Fibroblast of peridontal ligament (primary cell): ENCODE measurements at regions not wholly inside any gene's neighbourhood (a gene's known extent, or its start where the extent isn't known, plus 50 kb on each side); places are given as distances from the start of the nearest gene placed in this dataset.
"Not testable (repeated sequence)": the region's sequence is repeated elsewhere in the genome, so short reads cannot be mapped to it uniquely, and the experiment has no call there.

Experiments used
- DNase-seq: peaks from one replicate; pipeline ENCODE4 v3.0.0-alpha.2; 2010; ENCODE audit errors: extremely low read depth

DNA sequence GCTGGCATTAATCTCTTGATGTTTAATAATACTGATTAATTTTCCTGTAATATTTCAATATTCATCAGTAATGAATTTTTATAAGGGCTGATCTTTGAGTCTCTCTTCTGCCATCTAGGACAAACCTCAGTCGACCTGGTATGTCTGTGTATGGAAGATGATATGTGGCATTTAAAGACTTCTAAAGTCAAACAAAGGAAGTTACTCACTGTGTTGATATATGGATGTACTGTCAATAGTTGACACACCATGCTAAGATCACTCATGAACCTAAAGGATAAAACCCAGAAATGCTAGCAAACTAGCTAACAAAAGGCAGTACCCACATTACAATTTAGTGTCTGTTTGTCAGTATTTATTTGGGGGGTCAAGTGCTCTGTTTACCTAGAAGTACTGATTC is 380.7 kb upstream of the GOT2 start:
- DNase-seq: no peak

- DNase-seq: no peak
Observed at GRCh38 chr16:59113004-59113670, 379.0 kb upstream of the GOT2 start.

- DNase-seq: no peak
Observed at GRCh38 chr16:59111280-59111679, 377.2 kb upstream of the GOT2 start.

- peak; percentile 10 for DNase-seq
Observed at GRCh38 chr16:59108374-59108773, 374.3 kb upstream of the GOT2 start.

GRCh38 chr16:59096682-59097081 is 362.6 kb upstream of the GOT2 start:
- not testable (repeated sequence) for DNase-seq

DNA sequence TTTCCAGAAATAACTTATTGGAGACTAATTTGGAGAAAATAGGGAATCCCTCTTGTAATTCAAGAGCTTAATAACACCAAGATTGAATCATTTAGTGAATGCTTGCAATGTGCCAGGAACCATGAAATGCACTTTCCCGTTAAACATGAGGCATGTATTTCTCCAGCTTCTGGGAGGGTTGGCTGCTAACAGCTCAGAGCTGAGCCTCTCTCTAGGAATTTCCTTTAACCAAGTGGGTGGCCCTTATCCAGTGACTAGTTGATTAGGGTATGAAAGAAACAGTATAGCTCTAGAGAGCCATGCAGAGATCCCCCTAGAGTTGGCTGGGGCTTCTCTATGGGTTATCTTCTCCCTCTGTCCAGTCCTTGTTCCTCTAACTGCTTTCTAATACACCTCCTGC is 356.4 kb upstream of the GOT2 start:
- DNase-seq: peak; percentile 81

DNA sequence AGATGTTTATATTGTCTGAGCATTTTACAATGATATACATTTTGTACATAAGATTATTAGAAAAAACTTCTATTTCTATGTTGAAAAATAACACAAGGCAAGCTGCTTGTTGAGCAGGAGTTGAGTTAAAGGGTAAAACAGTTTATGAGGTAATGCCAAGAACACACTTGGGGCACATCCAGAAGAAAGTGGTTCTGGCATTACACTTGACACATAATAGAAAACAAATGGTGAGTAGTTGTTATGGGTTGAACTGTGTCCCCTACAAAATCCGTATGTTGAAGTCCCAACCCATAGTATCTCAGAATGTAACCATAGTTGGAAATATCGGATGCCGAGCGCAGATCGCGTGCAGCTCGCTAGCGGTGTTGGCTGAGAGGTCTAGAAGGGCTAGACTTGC is 354.3 kb upstream of the GOT2 start:
- peak; percentile 72 for DNase-seq

GRCh38 chr16:59087641-59088040 is 353.5 kb upstream of the GOT2 start:
- no peak for DNase-seq

DNA sequence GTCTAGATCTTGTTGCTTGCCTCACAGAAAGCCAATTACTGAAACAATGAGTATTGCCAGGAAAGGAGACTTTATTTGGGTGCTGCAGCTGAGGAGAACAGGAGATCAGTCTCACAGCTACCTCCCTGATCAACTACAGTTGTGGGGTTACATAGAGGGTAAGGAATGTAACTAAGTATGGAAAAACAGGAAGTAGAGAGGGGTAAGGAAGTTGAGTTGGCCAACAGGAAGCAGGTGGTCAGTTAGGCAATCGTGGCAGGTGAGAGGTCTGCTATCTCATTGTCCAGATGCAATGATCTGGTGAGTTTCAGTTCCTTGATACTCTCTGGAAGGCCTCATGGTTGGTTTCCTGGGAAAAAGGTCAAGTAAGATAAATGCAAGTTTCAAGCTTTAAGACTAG is 333.1 kb upstream of the GOT2 start:
- no peak for DNase-seq

GRCh38 chr16:59060207-59060606 is 326.1 kb upstream of the GOT2 start:
- DNase-seq: peak; percentile 83

- DNase-seq: peak; percentile 17
Observed at GRCh38 chr16:59058250-59058649, 324.1 kb upstream of the GOT2 start.

DNA sequence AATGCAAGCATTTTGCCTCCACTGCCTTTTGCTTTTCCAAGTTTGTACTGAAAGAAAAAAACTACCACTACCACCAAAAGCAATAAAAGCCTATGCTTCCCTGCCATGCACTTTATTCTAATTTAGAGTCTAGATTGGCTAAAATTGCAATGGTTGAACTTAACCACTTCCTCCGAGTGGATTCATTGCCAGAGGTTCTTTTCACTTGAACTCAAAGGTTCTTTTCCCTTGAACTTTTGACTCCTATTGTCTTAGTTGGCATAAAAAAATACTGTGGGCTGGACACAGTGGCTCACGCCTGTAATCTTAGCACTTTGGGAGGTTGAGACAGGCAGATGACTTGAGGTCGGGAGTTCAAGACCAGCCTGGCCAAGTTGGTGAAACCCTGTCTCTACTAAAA is 319.8 kb upstream of the GOT2 start:
- peak; percentile 50 for DNase-seq

GRCh38 chr16:59052231-59052630 is 318.1 kb upstream of the GOT2 start:
- DNase-seq: no peak

DNA sequence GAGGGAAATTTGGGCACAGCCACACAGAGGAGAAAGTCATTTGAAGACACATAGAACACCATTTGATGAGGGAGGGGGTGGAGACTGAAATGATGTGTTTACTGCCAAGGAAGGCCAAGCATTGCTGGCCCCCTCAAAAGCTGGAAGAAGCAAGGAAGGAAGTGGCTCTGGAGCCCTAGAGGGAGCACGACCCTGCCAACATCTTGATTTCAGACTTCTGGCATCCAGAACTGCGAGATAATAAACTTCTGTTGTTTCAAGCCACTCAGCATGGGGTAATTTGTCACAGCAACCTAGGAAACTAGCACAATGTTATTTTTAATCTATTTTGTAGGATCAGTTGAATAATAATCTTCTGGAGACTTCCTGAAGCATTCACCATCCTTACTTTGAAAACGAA is 314.8 kb upstream of the GOT2 start:
- DNase-seq: peak; percentile 15

GRCh38 chr16:59047114-59047513 is 313.0 kb upstream of the GOT2 start:
- no peak for DNase-seq

DNA sequence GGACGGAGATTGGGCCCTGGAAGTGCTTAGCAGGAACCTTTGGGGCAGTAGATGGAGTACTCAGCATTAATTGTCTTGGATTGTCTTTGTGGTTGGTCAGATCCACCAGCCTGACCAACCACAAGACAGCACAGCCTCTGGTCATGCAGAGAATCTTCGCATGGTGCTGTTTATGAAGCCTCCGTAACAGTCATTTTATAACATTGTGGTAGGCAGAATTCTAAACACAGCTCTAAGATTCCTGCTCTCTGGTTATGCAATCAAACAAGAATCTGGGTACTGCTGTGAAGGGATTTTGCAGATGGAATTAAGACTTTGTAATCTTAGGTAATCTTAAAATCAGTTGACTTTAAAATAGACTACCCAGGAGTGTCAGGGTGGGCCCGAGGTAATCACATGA is 312.2 kb upstream of the GOT2 start:
- DNase-seq: peak; percentile 95

DNA sequence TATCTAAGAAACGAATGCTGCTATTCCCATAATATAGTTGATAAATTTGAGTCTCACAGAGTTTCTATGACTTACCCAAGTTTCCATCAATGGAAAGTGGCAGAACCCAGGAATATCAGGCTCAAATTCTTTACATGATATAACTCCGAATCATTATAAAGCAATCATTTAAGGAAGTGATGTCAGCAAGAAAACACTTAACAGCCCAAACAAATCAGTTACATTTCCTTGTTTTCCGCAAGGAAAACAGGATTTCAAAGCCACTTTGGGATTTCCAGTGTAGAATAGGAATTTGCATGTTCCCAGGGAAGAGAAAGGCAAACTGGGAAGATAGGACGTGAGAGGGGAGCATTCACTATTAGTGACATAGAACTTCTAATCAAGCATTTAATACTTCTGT is 311.4 kb upstream of the GOT2 start:
- peak; percentile 25 for DNase-seq

- DNase-seq: peak; percentile 87
Observed at GRCh38 chr16:59044616-59045015, 310.5 kb upstream of the GOT2 start.

DNA sequence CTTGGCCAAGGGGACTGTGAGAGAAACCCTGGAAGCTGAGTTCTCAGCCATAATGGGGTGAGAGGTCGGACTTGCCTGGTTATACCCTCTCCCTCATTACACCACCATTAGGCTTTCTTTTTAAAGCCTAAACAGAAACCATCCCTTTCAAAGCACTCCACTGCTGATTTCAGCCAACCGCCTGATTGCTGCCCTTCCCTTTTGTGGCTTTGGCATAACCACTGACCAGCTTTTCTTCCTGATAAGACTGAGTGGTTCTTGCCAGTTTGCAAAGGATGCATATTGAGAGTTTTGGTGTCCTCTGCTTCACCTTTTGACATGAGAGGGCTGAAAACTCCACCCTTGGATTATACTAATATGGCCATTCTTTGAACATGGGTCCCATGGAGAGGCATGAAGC is 308.2 kb upstream of the GOT2 start:
- DNase-seq: peak; percentile 12

- peak; percentile 82 for DNase-seq
Observed at GRCh38 chr16:59039066-59039720, 305.1 kb upstream of the GOT2 start.

GRCh38 chr16:59030923-59031485 is 296.9 kb upstream of the GOT2 start:
- no peak for DNase-seq

DNA sequence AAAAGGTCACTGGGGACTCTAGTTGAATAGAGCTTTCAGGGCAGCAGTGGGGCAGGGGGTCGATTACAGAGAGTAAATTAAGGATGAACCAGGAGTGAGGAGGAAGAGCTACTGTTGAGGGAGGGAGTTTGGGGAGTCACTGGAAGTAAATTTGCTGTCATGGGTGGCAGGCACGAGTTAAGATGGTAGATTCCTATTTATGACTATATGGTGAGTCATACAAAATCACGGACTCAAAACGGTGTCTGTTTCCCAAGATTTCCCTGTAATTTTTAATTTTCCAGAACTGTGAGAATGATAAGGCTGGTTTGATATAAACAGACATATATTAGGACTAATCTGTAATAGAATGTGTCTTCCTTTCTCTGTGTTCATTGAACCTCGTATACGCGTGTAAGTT is 287.6 kb upstream of the GOT2 start:
- peak; percentile 53 for DNase-seq

DNA sequence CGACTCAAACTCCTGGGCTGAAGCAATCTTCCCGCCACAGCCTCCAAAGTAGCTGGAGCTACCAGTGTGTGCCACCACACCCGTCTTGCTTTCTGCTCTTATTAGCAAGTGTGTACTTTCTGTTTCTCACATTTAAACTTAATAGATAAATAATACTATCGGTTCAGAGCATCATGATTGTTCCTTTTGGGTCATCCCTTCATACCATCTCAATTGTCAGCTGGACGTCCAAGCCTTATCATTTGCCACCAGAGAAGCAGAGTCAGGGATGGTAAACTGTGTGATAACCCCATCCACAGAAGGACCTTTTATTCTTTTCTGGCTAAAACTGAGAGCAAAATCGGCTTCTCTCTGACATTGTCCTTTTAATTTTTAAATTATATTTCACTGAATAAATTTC is 279.8 kb upstream of the GOT2 start:
- DNase-seq: no peak
